ENCODE measurements at regions not wholly inside any gene's neighbourhood (a gene's known extent, or its start where the extent isn't known, plus 50 kb on each side); places are given as distances from the start of the nearest gene placed in this dataset.

DNA sequence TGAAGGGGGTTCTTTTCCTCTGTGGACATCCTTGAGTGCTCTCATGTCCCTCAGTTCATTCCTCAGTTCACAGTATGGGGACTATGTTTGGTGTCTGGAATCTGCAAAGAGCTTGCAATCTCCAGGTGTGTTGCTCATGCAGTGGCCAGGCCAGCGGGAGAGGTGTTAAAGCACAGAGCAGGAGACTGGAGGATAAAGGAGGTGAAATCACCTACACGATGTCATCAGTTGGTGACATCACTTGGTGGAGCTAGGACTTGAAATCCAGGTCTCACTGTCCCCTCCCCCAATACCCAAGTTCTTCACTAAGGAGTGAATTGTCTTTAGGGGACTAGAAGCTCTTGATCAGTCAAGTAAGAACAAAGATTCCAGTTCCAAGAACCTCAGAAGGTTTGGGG lies 197.3 kb upstream of the ZNF618 start:
- H3K27ac ChIP-seq (ENCODE audit: insufficient read depth, low read length), result no peak overlapping the region
- no peak overlapping the region for H2AFZ ChIP-seq (replicated peaks; ENCODE audit: low read length, poor library complexity)
- no peak overlapping the region for H4K91ac ChIP-seq (ENCODE audit: insufficient read depth, low read depth, low read length)
- no peak overlapping the region for H4K5ac ChIP-seq (ENCODE audit: low read depth, low read length)
- H4K20me1 ChIP-seq (ENCODE audit: insufficient read depth, low read length), result no peaks in the 10 kb centered on the region
- no peak overlapping the region for H3K56ac ChIP-seq (ENCODE audit: extremely low read depth, insufficient read depth, low read length)
- no peak overlapping the region; the same call in 1 of the 2 replicates for H3K4ac ChIP-seq (ENCODE audit: low read depth, low read length)
- H2BK20ac ChIP-seq (ENCODE audit: low read depth, low read length), result no peak overlapping the region
- peaks cover 17% of the 10 kb centered on the region for H3K4me1 ChIP-seq (ENCODE audit: control insufficient read depth, insufficient read depth, low read length)
- TF ChIP-seq RAD21 (IDR thresholded peaks at IDR 0.05; ENCODE audit: low read length) (no peak), USF2 (IDR thresholded peaks at IDR 0.05; ENCODE audit: low read depth, low read length) (no peak), NFE2L2 (IDR thresholded peaks at IDR 0.05; ENCODE audit: low read depth, low read length) (no peak), MAFK (IDR thresholded peaks at IDR 0.05; ENCODE audit: low read depth, low read length) (no peak), MXI1 (IDR thresholded peaks at IDR 0.05; ENCODE audit: borderline replicate concordance, low read depth, low read length) (no peak), RCOR1 (IDR thresholded peaks at IDR 0.05; ENCODE audit: insufficient replicate concordance, low read length) (no peak), CEBPB (IDR thresholded peaks at IDR 0.05; ENCODE audit: low read depth, low read length) (no peak), MAZ (IDR thresholded peaks at IDR 0.05; ENCODE audit: borderline replicate concordance, low read depth, low read length) (no peak), POLR2A (IDR thresholded peaks at IDR 0.05; ENCODE audit: low read depth, low read length) (no peak), ELK1 (IDR thresholded peaks at IDR 0.05; ENCODE audit: borderline replicate concordance, low read depth, low read length) (no peak), CHD1 (IDR thresholded peaks at IDR 0.05; ENCODE audit: low read depth, low read length) (no peak), FOS (IDR thresholded peaks at IDR 0.05; ENCODE audit: low read depth, low read length) (no peak), SMC3 (IDR thresholded peaks at IDR 0.05; ENCODE audit: low read depth, low read length) (no peak), BHLHE40 (IDR thresholded peaks at IDR 0.05; ENCODE audit: low read depth, low read length) (no peak), RFX5 (IDR thresholded peaks at IDR 0.05; ENCODE audit: low read depth, low read length) (no peak)
- TF ChIP-seq, protein P1, sequence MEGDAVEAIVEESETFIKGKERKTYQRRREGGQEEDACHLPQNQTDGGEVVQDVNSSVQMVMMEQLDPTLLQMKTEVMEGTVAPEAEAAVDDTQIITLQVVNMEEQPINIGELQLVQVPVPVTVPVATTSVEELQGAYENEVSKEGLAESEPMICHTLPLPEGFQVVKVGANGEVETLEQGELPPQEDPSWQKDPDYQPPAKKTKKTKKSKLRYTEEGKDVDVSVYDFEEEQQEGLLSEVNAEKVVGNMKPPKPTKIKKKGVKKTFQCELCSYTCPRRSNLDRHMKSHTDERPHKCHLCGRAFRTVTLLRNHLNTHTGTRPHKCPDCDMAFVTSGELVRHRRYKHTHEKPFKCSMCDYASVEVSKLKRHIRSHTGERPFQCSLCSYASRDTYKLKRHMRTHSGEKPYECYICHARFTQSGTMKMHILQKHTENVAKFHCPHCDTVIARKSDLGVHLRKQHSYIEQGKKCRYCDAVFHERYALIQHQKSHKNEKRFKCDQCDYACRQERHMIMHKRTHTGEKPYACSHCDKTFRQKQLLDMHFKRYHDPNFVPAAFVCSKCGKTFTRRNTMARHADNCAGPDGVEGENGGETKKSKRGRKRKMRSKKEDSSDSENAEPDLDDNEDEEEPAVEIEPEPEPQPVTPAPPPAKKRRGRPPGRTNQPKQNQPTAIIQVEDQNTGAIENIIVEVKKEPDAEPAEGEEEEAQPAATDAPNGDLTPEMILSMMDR (conservative IDR thresholded peaks at IDR 0.05; ENCODE audit: low read depth, low read length), result no peak
- H2AK5ac ChIP-seq (ENCODE audit: low read depth, low read length), result peak overlapping the region; percentile 4; the same call in 1 of the 2 replicates
- CTCF ChIA-PET, result no interaction called here
- H3K18ac ChIP-seq (ENCODE audit: low read depth, low read length), result no peak overlapping the region
- no peak overlapping the region for H3K23ac ChIP-seq (ENCODE audit: low read depth, low read length)
- H2BK15ac ChIP-seq (ENCODE audit: low read depth, low read length), result no peak overlapping the region
- no peaks in the 10 kb centered on the region for H3K9me3 ChIP-seq (ENCODE audit: control insufficient read depth, insufficient read depth, low read length)
- H3K36me3 ChIP-seq (ENCODE audit: control insufficient read depth, insufficient read depth, low read length), result no peaks in the 10 kb centered on the region
- no peak overlapping the region for H3K9ac ChIP-seq (ENCODE audit: low read depth, low read length)
- dilution Hi-C loops (cut with HindIII; ENCODE audit: low sequenced_read_pairs, unreplicated experiment), result no loop called here
- H3K27me3 ChIP-seq (ENCODE audit: control insufficient read depth, insufficient read depth, low read length), result no peaks in the 10 kb centered on the region
- POLR2A ChIA-PET (ENCODE audit: unreplicated experiment), result no interaction called here
- BruUV-seq (replicated peaks), result no TSS peak
- H3K14ac ChIP-seq (replicated peaks; ENCODE audit: low read depth, low read length), result no peak overlapping the region
- no peak overlapping the region for H3K4me3 ChIP-seq (ENCODE audit: insufficient read depth, low read depth, low read length)
- H3K4me2 ChIP-seq (ENCODE audit: low read depth, low read length), result no peak overlapping the region
- peaks cover 17% of the 10 kb centered on the region for H3K9me1 ChIP-seq (ENCODE audit: insufficient read depth, low read length)
- no CpG with 5 or more reads among the region's 2 CpGs for WGBS, 2 experiments (ENCODE audit: extremely low coverage in 2 of 2, insufficient read length in 1 of 2)
- in situ Hi-C loops (cut with MboI; ENCODE audit: low sequenced_read_pairs), result no loop called here
- no peak overlapping the region for H2AK9ac ChIP-seq (replicated peaks; ENCODE audit: low read depth, low read length, poor library complexity)
- H2BK5ac ChIP-seq (ENCODE audit: low read depth, low read length, poor library complexity, severe bottlenecking), result no peak overlapping the region
- H4K8ac ChIP-seq (ENCODE audit: low read depth in 2 of 2, low read length in 2 of 2), result no peak overlapping the region
- no peaks in the 10 kb centered on the region for H3K79me1 ChIP-seq (ENCODE audit: low read depth in 1 of 2, low read length in 2 of 2)
- no peak for DNase-seq
- H2BK120ac ChIP-seq (ENCODE audit: low read depth, low read length), result no peak overlapping the region
- no peak for ATAC-seq (ENCODE audit: low read depth)
- intact Hi-C loops (cut with micrococcal nuclease), result no loop called here

Data from IMR-90 (cell line).